Stomach smooth muscle (tissue), 2 donors: ENCODE measurements at regions not wholly inside any gene's neighbourhood (a gene's known extent, or its start where the extent isn't known, plus 50 kb on each side); places are given as distances from the start of the nearest gene placed in this dataset.

Experiments
- H3K27ac ChIP-seq: one replicate; pipeline ENCODE4 v1.7.0; 2013; ENCODE audit warnings: mild to moderate bottlenecking, low read length, inconsistent platforms
- H3K27me3 ChIP-seq, 2 donors: one replicate each; pipeline ENCODE4 v1.7.0; 2013; ENCODE audit warnings: low read length in 2 of 2; ENCODE audit not compliant: insufficient read depth in 2 of 2, control insufficient read depth in 1 of 2
- H3K36me3 ChIP-seq, 2 donors: one replicate each; pipeline ENCODE4 v1.7.0; 2013; ENCODE audit warnings: low read length in 2 of 2; ENCODE audit not compliant: control insufficient read depth in 2 of 2, insufficient read depth in 2 of 2
- H3K4me1 ChIP-seq: one replicate; pipeline ENCODE4 v1.7.0; 2013; ENCODE audit warnings: low read length; ENCODE audit not compliant: control insufficient read depth, insufficient read depth
- H3K4me3 ChIP-seq, 2 donors: one replicate each; pipeline ENCODE4 v1.7.0; 2013; ENCODE audit warnings: low read length in 2 of 2
- H3K9ac ChIP-seq, 2 donors: one replicate each; pipeline ENCODE4 v1.7.0; 2013; ENCODE audit warnings: low read length in 2 of 2, mild to moderate bottlenecking in 1 of 2
- H3K9me3 ChIP-seq, 2 donors: one replicate each; pipeline ENCODE4 v1.7.0; 2013; ENCODE audit warnings: low read length in 2 of 2; ENCODE audit not compliant: control insufficient read depth in 2 of 2
- donor health status: healthy.
- donor health status: Pancreatic carcinoma.

- no peaks in the 10 kb centered on the region for H3K4me1 ChIP-seq
- H3K27ac ChIP-seq, result no peak overlapping the region
- no peak overlapping the region for H3K9ac ChIP-seq
- no peaks in the 10 kb centered on the region for H3K36me3 ChIP-seq
- no peaks in the 10 kb centered on the region for H3K27me3 ChIP-seq
- H3K4me3 ChIP-seq, result no peak overlapping the region
- H3K9me3 ChIP-seq, result peaks cover 0 to 3% of the 10 kb centered on the region in 2 donors
Observed at GRCh38 chr3:165455793-165456192, 259.6 kb upstream of the SLITRK3 start.

DNA sequence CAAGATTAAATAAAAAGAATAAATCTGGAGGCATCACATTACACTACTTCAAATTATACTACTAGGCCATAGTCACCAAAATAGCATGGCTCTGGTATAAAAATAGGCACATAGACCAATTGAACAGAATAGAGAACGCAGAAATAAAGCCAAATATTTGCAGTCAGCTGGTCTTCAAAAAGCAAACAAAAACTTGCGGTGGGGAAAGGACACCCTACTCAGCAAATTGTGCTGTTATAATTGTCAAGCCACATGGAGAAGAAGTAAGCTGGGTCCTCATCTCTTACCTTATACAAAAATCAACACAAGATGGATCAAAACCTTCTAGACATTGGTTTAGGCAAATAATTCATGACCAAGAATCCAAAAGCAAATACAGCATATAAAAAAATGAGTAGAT, 259.2 kb upstream of the SLITRK3 start:
- H3K4me1 ChIP-seq, result no peaks in the 10 kb centered on the region
- no peaks in the 10 kb centered on the region for H3K27me3 ChIP-seq
- H3K9ac ChIP-seq, result no peak overlapping the region
- peaks cover 0 to 3% of the 10 kb centered on the region in 2 donors for H3K9me3 ChIP-seq
- H3K4me3 ChIP-seq, result no peak overlapping the region
- no peaks in the 10 kb centered on the region for H3K36me3 ChIP-seq
- H3K27ac ChIP-seq, result no peak overlapping the region

DNA sequence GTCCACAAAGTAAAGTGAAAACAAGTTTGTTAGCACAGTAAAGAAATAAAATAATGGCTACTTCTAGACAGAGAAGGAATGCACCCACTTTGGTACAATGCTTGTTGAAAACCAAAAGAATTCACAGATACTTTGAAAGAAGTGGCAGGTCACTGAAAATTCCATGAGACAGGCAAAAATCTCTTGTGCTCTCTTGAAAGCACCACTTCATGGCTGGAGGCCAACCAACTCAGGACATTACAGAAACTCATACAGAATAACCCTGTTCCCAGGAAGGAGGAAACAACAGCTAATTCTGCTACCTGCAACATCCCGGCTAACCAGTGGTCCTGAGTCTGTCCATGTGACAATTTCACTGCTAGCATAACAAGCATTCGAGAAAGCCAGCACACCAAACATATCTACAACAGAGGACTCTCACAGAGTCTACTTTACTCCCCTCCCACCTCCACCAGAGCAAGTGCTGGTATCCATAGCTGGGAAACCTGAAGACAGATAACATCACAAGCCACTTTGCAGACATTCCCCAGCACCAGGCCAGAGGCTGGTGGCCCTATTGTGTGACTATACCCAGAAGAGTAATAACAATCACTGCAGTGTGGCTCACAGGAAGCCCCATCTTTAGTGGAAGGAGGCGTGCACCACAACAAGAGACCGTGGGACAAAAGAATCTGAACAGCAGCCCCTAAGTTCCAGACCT, 255.3 kb upstream of the SLITRK3 start:
- no peak overlapping the region for H3K27ac ChIP-seq
- peaks cover 0 to 3% of the 10 kb centered on the region in 2 donors for H3K9me3 ChIP-seq
- no peaks in the 10 kb centered on the region for H3K27me3 ChIP-seq
- no peak overlapping the region for H3K4me3 ChIP-seq
- no peaks in the 10 kb centered on the region for H3K36me3 ChIP-seq
- no peak overlapping the region for H3K9ac ChIP-seq
- H3K4me1 ChIP-seq, result no peaks in the 10 kb centered on the region

GRCh38 chr3:165446555-165446954, 250.4 kb upstream of the SLITRK3 start:
- Histone ChIP-seq H3K4me1 (no peaks in the 10 kb centered on the region), H3K9ac (no peak overlapping the region), H3K36me3 (no peaks in the 10 kb centered on the region), H3K4me3 (no peak overlapping the region), H3K9me3 (no peaks in the 10 kb centered on the region), H3K27me3 (no peaks in the 10 kb centered on the region), H3K27ac (no peak overlapping the region)

DNA sequence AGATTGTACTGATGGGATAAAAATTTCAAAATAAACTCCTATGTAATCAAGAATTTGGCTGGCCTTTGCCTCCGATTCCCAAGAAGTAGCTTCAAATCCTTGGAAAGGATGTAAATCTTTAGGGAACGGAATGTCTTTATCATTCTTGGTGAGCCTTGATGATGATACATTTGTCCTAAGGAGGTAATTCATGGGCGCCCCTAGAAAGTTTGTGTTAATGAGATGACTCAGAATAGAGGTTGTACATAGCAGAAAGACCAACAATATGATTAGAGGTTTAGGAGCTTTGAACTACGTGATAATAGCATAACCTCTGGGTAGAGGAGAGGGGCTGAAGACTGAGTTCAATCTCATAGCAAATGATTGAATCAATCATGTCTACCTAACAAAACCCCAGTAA, 248.6 kb upstream of the SLITRK3 start:
- Histone ChIP-seq H3K9ac (no peak overlapping the region), H3K36me3 (no peaks in the 10 kb centered on the region)

GRCh38 chr3:165443664-165444063, 247.5 kb upstream of the SLITRK3 start:
- no peak overlapping the region for H3K27ac ChIP-seq
- H3K36me3 ChIP-seq, result no peaks in the 10 kb centered on the region
- H3K9me3 ChIP-seq, result no peaks in the 10 kb centered on the region
- no peaks in the 10 kb centered on the region for H3K27me3 ChIP-seq
- no peaks in the 10 kb centered on the region for H3K4me1 ChIP-seq
- no peak overlapping the region for H3K4me3 ChIP-seq
- H3K9ac ChIP-seq, result no peak overlapping the region

More for the DNA sequence above, 248.6 kb upstream of the SLITRK3 start:
- Histone ChIP-seq H3K27me3 (no peaks in the 10 kb centered on the region), H3K4me1 (no peaks in the 10 kb centered on the region), H3K27ac (no peak overlapping the region), H3K4me3 (no peak overlapping the region), H3K9me3 (no peaks in the 10 kb centered on the region)

DNA sequence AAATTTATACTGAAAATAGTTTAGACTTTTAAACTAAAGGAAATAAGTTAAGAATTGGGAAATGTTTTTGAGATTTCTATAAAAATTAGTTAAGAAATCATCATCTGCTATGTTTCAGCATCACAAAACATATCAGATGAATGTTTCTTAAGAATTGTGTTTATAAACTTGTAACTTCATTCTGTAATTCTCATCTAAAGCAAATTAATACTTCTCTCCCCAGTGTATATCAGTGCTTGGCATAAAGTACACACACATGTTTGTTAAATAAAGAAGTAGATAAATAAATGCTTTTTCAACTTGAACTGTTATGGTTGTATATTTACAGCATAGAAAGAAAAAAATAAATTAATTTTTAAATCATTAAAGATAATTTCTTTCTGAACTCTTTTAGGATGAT, 245.9 kb upstream of the SLITRK3 start:
- Histone ChIP-seq H3K9ac (no peak overlapping the region), H3K27me3 (no peaks in the 10 kb centered on the region), H3K4me1 (no peaks in the 10 kb centered on the region), H3K27ac (no peak overlapping the region), H3K9me3 (no peaks in the 10 kb centered on the region), H3K4me3 (no peak overlapping the region), H3K36me3 (no peaks in the 10 kb centered on the region)

DNA sequence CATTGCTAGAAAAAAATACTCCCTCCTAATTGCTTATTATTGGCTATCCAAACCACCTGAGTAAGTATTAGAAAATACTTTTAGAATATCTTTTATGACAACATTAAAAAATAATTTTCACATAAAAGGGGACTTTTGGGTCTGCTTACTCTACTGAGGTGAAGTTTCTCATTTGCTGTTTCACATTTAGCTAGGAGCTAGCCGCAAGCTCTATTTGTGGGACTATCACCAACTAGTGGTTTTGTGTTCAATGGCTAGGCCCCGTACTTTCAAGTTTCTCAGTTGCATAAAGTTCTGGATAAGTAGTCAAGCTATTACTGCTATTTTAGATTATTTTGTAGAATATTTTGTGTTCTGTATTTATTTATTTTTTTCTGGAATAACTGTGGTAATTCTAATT, 244.2 kb upstream of the SLITRK3 start:
- H3K4me3 ChIP-seq, result no peak overlapping the region

GRCh38 chr3:165439765-165440164, 243.6 kb upstream of the SLITRK3 start:
- no peaks in the 10 kb centered on the region for H3K36me3 ChIP-seq
- H3K27me3 ChIP-seq, result no peaks in the 10 kb centered on the region
- no peak overlapping the region for H3K27ac ChIP-seq
- H3K4me1 ChIP-seq, result no peaks in the 10 kb centered on the region
- H3K9ac ChIP-seq, result no peak overlapping the region
- no peaks in the 10 kb centered on the region for H3K9me3 ChIP-seq
- H3K4me3 ChIP-seq, result no peak overlapping the region

More for the DNA sequence above, 244.2 kb upstream of the SLITRK3 start:
- H3K27ac ChIP-seq, result no peak overlapping the region
- H3K4me1 ChIP-seq, result no peaks in the 10 kb centered on the region
- H3K27me3 ChIP-seq, result no peaks in the 10 kb centered on the region
- H3K36me3 ChIP-seq, result no peaks in the 10 kb centered on the region
- no peak overlapping the region for H3K9ac ChIP-seq
- H3K9me3 ChIP-seq, result no peaks in the 10 kb centered on the region

- H3K9me3 ChIP-seq, result peaks cover 0 to 5% of the 10 kb centered on the region in 2 donors
- H3K9ac ChIP-seq, result no peak overlapping the region
- no peak overlapping the region for H3K4me3 ChIP-seq
- H3K27me3 ChIP-seq, result no peaks in the 10 kb centered on the region
- H3K4me1 ChIP-seq, result no peaks in the 10 kb centered on the region
- no peak overlapping the region for H3K27ac ChIP-seq
- no peaks in the 10 kb centered on the region for H3K36me3 ChIP-seq
Observed at GRCh38 chr3:165434516-165434915, 238.3 kb upstream of the SLITRK3 start.

DNA sequence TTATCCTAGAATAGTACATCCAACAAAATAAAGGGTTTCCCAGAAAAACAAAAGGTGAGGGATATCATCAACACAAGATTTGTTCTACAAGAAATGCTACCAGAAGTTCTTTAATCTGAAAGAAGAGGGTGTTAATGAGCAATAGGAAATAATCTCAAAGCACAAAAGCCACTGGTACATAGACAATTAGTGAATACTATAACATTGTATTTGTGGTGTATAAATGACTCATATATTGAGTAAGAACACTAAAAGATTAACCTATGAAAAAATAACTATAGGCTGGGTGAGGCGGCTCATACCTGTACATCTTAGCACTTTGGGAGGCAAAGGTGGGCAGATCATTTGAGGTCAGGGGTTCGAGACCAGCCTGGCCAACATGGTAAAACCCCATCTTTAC, 210.2 kb upstream of the SLITRK3 start:
- H3K36me3 ChIP-seq, result no peaks in the 10 kb centered on the region
- H3K27ac ChIP-seq, result no peak overlapping the region

More for the DNA sequence above, 210.2 kb upstream of the SLITRK3 start:
- Histone ChIP-seq H3K4me1 (peaks cover 5% of the 10 kb centered on the region), H3K4me3 (no peak overlapping the region), H3K27me3 (no peaks in the 10 kb centered on the region), H3K9me3 (no peaks in the 10 kb centered on the region), H3K9ac (no peak overlapping the region)
